ENCODE measurements at regions not wholly inside any gene's neighbourhood (a gene's known extent, or its start where the extent isn't known, plus 50 kb on each side); places are given as distances from the start of the nearest gene placed in this dataset.

- Histone ChIP-seq H3K27me3 (ENCODE audit: control insufficient read depth, insufficient read depth, low read length) (no peaks in the 10 kb centered on the region), H3K9me3 (ENCODE audit: control insufficient read depth, low read depth, low read length) (no peaks in the 10 kb centered on the region), H3K27ac (ENCODE audit: low read length) (no peak overlapping the region), H3K36me3 (ENCODE audit: control insufficient read depth, low read depth, low read length) (no peaks in the 10 kb centered on the region), H3K4me3 (ENCODE audit: low read length) (no peak overlapping the region), H3K4me1 (ENCODE audit: control insufficient read depth, low read depth, low read length) (no peaks in the 10 kb centered on the region), H3K9ac (ENCODE audit: low read length) (no peak overlapping the region)
These were observed 367.6 kb downstream of the RPS29 start for GRCh38 chr14:49218436-49219092.

- Histone ChIP-seq H3K4me1 (ENCODE audit: control insufficient read depth, low read depth, low read length) (no peaks in the 10 kb centered on the region), H3K4me3 (ENCODE audit: low read length) (no peak overlapping the region), H3K27me3 (ENCODE audit: control insufficient read depth, insufficient read depth, low read length) (no peaks in the 10 kb centered on the region), H3K9me3 (ENCODE audit: control insufficient read depth, low read depth, low read length) (no peaks in the 10 kb centered on the region), H3K27ac (ENCODE audit: low read length) (no peak overlapping the region), H3K36me3 (ENCODE audit: control insufficient read depth, low read depth, low read length) (no peaks in the 10 kb centered on the region), H3K9ac (ENCODE audit: low read length) (no peak overlapping the region)
These were observed 373.5 kb downstream of the RPS29 start for GRCh38 chr14:49212721-49213120.

- no peaks in the 10 kb centered on the region for H3K36me3 ChIP-seq (ENCODE audit: control insufficient read depth, low read depth, low read length)
- H3K27ac ChIP-seq (ENCODE audit: low read length): no peak overlapping the region
- H3K4me1 ChIP-seq (ENCODE audit: control insufficient read depth, low read depth, low read length): no peaks in the 10 kb centered on the region
- no peaks in the 10 kb centered on the region for H3K9me3 ChIP-seq (ENCODE audit: control insufficient read depth, low read depth, low read length)
- H3K9ac ChIP-seq (ENCODE audit: low read length): no peak overlapping the region
- H3K4me3 ChIP-seq (ENCODE audit: low read length): no peak overlapping the region
- no peaks in the 10 kb centered on the region for H3K27me3 ChIP-seq (ENCODE audit: control insufficient read depth, insufficient read depth, low read length)
These were observed 376.8 kb downstream of the RPS29 start for GRCh38 chr14:49209416-49209815.

- H3K27ac ChIP-seq (ENCODE audit: low read length): no peak overlapping the region
- H3K9me3 ChIP-seq (ENCODE audit: control insufficient read depth, low read depth, low read length): no peaks in the 10 kb centered on the region
- no peaks in the 10 kb centered on the region for H3K4me1 ChIP-seq (ENCODE audit: control insufficient read depth, low read depth, low read length)
- no peaks in the 10 kb centered on the region for H3K27me3 ChIP-seq (ENCODE audit: control insufficient read depth, insufficient read depth, low read length)
- H3K4me3 ChIP-seq (ENCODE audit: low read length): no peak overlapping the region
- no peaks in the 10 kb centered on the region for H3K36me3 ChIP-seq (ENCODE audit: control insufficient read depth, low read depth, low read length)
- no peak overlapping the region for H3K9ac ChIP-seq (ENCODE audit: low read length)
These were observed 379.4 kb downstream of the RPS29 start for GRCh38 chr14:49206828-49207227.

- Histone ChIP-seq H3K36me3 (ENCODE audit: control insufficient read depth, low read depth, low read length) (no peaks in the 10 kb centered on the region), H3K9me3 (ENCODE audit: control insufficient read depth, low read depth, low read length) (no peaks in the 10 kb centered on the region), H3K9ac (ENCODE audit: low read length) (no peak overlapping the region), H3K4me1 (ENCODE audit: control insufficient read depth, low read depth, low read length) (no peaks in the 10 kb centered on the region), H3K4me3 (ENCODE audit: low read length) (no peak overlapping the region), H3K27me3 (ENCODE audit: control insufficient read depth, insufficient read depth, low read length) (no peaks in the 10 kb centered on the region), H3K27ac (ENCODE audit: low read length) (no peak overlapping the region)
These were observed 382.5 kb downstream of the RPS29 start for GRCh38 chr14:49203676-49204075.

- H3K9ac ChIP-seq (ENCODE audit: low read length): no peak overlapping the region
- H3K4me1 ChIP-seq (ENCODE audit: control insufficient read depth, low read depth, low read length): no peaks in the 10 kb centered on the region
- no peak overlapping the region for H3K4me3 ChIP-seq (ENCODE audit: low read length)
- H3K9me3 ChIP-seq (ENCODE audit: control insufficient read depth, low read depth, low read length): no peaks in the 10 kb centered on the region
- no peaks in the 10 kb centered on the region for H3K36me3 ChIP-seq (ENCODE audit: control insufficient read depth, low read depth, low read length)
- H3K27me3 ChIP-seq (ENCODE audit: control insufficient read depth, insufficient read depth, low read length): no peaks in the 10 kb centered on the region
- no peak overlapping the region for H3K27ac ChIP-seq (ENCODE audit: low read length)
These were observed 387.0 kb downstream of the RPS29 start for GRCh38 chr14:49199159-49199558.

GRCh38 chr14:49196327-49196726 lies 389.9 kb downstream of the RPS29 start:
- Histone ChIP-seq H3K27me3 (ENCODE audit: control insufficient read depth, insufficient read depth, low read length) (no peaks in the 10 kb centered on the region), H3K9ac (ENCODE audit: low read length) (no peak overlapping the region), H3K4me3 (ENCODE audit: low read length) (no peak overlapping the region), H3K36me3 (ENCODE audit: control insufficient read depth, low read depth, low read length) (no peaks in the 10 kb centered on the region), H3K4me1 (ENCODE audit: control insufficient read depth, low read depth, low read length) (no peaks in the 10 kb centered on the region), H3K9me3 (ENCODE audit: control insufficient read depth, low read depth, low read length) (no peaks in the 10 kb centered on the region), H3K27ac (ENCODE audit: low read length) (no peak overlapping the region)

GRCh38 chr14:49194067-49194466 lies 392.1 kb downstream of the RPS29 start:
- no peaks in the 10 kb centered on the region for H3K36me3 ChIP-seq (ENCODE audit: control insufficient read depth, low read depth, low read length)
- H3K4me3 ChIP-seq (ENCODE audit: low read length): no peak overlapping the region
- no peaks in the 10 kb centered on the region for H3K9me3 ChIP-seq (ENCODE audit: control insufficient read depth, low read depth, low read length)
- no peak overlapping the region for H3K9ac ChIP-seq (ENCODE audit: low read length)
- no peak overlapping the region for H3K27ac ChIP-seq (ENCODE audit: low read length)
- no peaks in the 10 kb centered on the region for H3K4me1 ChIP-seq (ENCODE audit: control insufficient read depth, low read depth, low read length)
- H3K27me3 ChIP-seq (ENCODE audit: control insufficient read depth, insufficient read depth, low read length): no peaks in the 10 kb centered on the region

- H3K9ac ChIP-seq (ENCODE audit: low read length): no peak overlapping the region
- no peak overlapping the region for H3K27ac ChIP-seq (ENCODE audit: low read length)
- no peaks in the 10 kb centered on the region for H3K4me1 ChIP-seq (ENCODE audit: control insufficient read depth, low read depth, low read length)
- no peak overlapping the region for H3K4me3 ChIP-seq (ENCODE audit: low read length)
- H3K9me3 ChIP-seq (ENCODE audit: control insufficient read depth, low read depth, low read length): no peaks in the 10 kb centered on the region
- no peaks in the 10 kb centered on the region for H3K27me3 ChIP-seq (ENCODE audit: control insufficient read depth, insufficient read depth, low read length)
- H3K36me3 ChIP-seq (ENCODE audit: control insufficient read depth, low read depth, low read length): no peaks in the 10 kb centered on the region
These were observed 392.7 kb downstream of the RPS29 start for GRCh38 chr14:49193332-49194065.

GRCh38 chr14:49191380-49191779 lies 394.8 kb downstream of the RPS29 start:
- Histone ChIP-seq H3K27me3 (ENCODE audit: control insufficient read depth, insufficient read depth, low read length) (no peaks in the 10 kb centered on the region), H3K4me1 (ENCODE audit: control insufficient read depth, low read depth, low read length) (no peaks in the 10 kb centered on the region), H3K9me3 (ENCODE audit: control insufficient read depth, low read depth, low read length) (no peaks in the 10 kb centered on the region), H3K4me3 (ENCODE audit: low read length) (no peak overlapping the region), H3K27ac (ENCODE audit: low read length) (no peak overlapping the region), H3K36me3 (ENCODE audit: control insufficient read depth, low read depth, low read length) (no peaks in the 10 kb centered on the region), H3K9ac (ENCODE audit: low read length) (no peak overlapping the region)

- no peaks in the 10 kb centered on the region for H3K4me1 ChIP-seq (ENCODE audit: control insufficient read depth, low read depth, low read length)
- no peak overlapping the region for H3K4me3 ChIP-seq (ENCODE audit: low read length)
- no peaks in the 10 kb centered on the region for H3K36me3 ChIP-seq (ENCODE audit: control insufficient read depth, low read depth, low read length)
- no peak overlapping the region for H3K9ac ChIP-seq (ENCODE audit: low read length)
- H3K27me3 ChIP-seq (ENCODE audit: control insufficient read depth, insufficient read depth, low read length): no peaks in the 10 kb centered on the region
- no peaks in the 10 kb centered on the region for H3K9me3 ChIP-seq (ENCODE audit: control insufficient read depth, low read depth, low read length)
- no peak overlapping the region for H3K27ac ChIP-seq (ENCODE audit: low read length)
These were observed 396.8 kb downstream of the RPS29 start for GRCh38 chr14:49189375-49189774.

GRCh38 chr14:49187799-49188198 lies 398.4 kb downstream of the RPS29 start:
- Histone ChIP-seq H3K9me3 (ENCODE audit: control insufficient read depth, low read depth, low read length) (peaks cover 5% of the 10 kb centered on the region), H3K36me3 (ENCODE audit: control insufficient read depth, low read depth, low read length) (no peaks in the 10 kb centered on the region), H3K4me3 (ENCODE audit: low read length) (no peak overlapping the region), H3K9ac (ENCODE audit: low read length) (no peak overlapping the region), H3K27me3 (ENCODE audit: control insufficient read depth, insufficient read depth, low read length) (no peaks in the 10 kb centered on the region), H3K4me1 (ENCODE audit: control insufficient read depth, low read depth, low read length) (no peaks in the 10 kb centered on the region), H3K27ac (ENCODE audit: low read length) (no peak overlapping the region)
